Neural crest cell (in vitro differentiated cells): ENCODE measurements at regions not wholly inside any gene's neighbourhood (a gene's known extent, or its start where the extent isn't known, plus 50 kb on each side); places are given as distances from the start of the nearest gene placed in this dataset.

Experiments
- DNase-seq: peaks from one replicate; pipeline ENCODE4 v3.0.0; 2021; ENCODE audit warnings: low read depth, mixed read lengths, low spot score
- H3K27ac Mint-ChIP-seq: one replicate; pipeline ENCODE4 v1.8.0; 2021; ENCODE audit warnings: mild to moderate bottlenecking, mixed read lengths; ENCODE audit not compliant: unreplicated experiment
- H3K27me3 Mint-ChIP-seq: 2 replicates; pipeline ENCODE4 v1.8.0; 2021; ENCODE audit warnings: low read depth, mild to moderate bottlenecking, mixed read lengths
- H3K36me3 Mint-ChIP-seq: 2 replicates; pipeline ENCODE4 v1.8.0; 2021; ENCODE audit warnings: low read depth, mild to moderate bottlenecking, mixed read lengths
- H3K4me1 Mint-ChIP-seq: 2 replicates; pipeline ENCODE4 v1.8.0; 2021; ENCODE audit warnings: mixed read lengths
- H3K4me3 Mint-ChIP-seq: one replicate; pipeline ENCODE4 v1.8.0; 2021; ENCODE audit warnings: mild to moderate bottlenecking, mixed read lengths
- H3K9me3 Mint-ChIP-seq: 2 replicates; pipeline ENCODE4 v1.8.0; 2021; ENCODE audit warnings: mixed read lengths
- CTCF ChIP-seq: fragments of 200-600 bp; sonication (generic); conservative IDR thresholded peaks from 2 replicates; pipeline ENCODE4 v1.5.0; 2021; ENCODE audit warnings: antibody characterized with exemption, mild to moderate bottlenecking

GRCh38 chr2:43009448-43009847, 217.0 kb downstream of the ZFP36L2 start:
- Mint-ChIP-seq H3K9me3 (peaks cover 10% of the 10 kb centered on the region), H3K27ac (no peak overlapping the region), H3K36me3 (no peaks in the 10 kb centered on the region), H3K4me3 (no peak overlapping the region), H3K27me3 (no peaks in the 10 kb centered on the region), H3K4me1 (peaks cover 25% of the 10 kb centered on the region)
- no peak for DNase-seq
- TF ChIP-seq CTCF, result no peak

GRCh38 chr2:43008388-43008787, 216.0 kb upstream of the HAAO start:
- Mint-ChIP-seq H3K9me3 (peaks cover 10% of the 10 kb centered on the region), H3K27ac (no peak overlapping the region), H3K36me3 (no peaks in the 10 kb centered on the region), H3K4me1 (peaks cover 26% of the 10 kb centered on the region), H3K27me3 (no peaks in the 10 kb centered on the region), H3K4me3 (no peak overlapping the region)
- TF ChIP-seq CTCF, result no peak
- DNase-seq, result no peak

GRCh38 chr2:43007901-43008300, 215.5 kb upstream of the HAAO start:
- no peak for TF ChIP-seq CTCF
- H3K4me1 Mint-ChIP-seq, result peaks cover 26% of the 10 kb centered on the region
- H3K27me3 Mint-ChIP-seq, result no peaks in the 10 kb centered on the region
- peaks cover 10% of the 10 kb centered on the region for H3K9me3 Mint-ChIP-seq
- no peak for DNase-seq
- H3K36me3 Mint-ChIP-seq, result no peaks in the 10 kb centered on the region
- peak overlapping the region; percentile 21 for H3K27ac Mint-ChIP-seq
- H3K4me3 Mint-ChIP-seq, result no peak overlapping the region

DNA sequence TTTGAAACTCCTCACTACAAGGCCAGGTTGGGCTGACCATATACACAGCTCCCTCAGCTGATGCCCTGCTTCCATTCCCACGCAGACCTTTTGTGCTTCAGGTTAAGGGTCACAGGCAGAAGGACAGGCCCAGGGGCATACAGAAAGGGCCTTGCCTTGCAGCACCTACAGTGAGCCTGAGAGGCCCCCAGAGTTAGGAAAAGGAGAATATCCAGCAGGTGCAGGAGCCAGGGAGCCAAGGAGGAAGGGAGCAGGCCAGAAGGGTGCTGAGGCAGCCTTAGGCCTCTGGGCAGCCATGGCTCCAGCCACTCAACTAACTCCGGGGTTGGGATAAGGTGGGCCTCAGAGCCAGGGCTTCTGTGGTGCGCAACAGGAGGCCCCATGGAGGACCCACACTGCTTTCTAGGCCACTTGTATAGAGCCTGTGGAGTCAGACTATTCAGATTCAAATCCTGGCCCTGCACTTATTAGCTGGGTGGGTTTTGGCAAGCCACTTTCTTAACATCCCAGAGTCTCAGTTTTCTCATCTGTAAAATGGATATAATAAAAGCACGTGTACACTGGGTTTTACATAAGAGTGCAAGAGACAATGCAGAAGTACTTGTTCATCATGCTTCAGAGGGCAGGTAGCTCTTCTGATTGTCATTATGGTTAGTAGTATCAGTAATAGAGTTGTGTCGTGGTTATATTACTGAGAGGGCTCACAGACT, 214.6 kb upstream of the HAAO start:
- no peak for TF ChIP-seq CTCF
- no peak overlapping the region for H3K4me3 Mint-ChIP-seq
- peaks cover 10% of the 10 kb centered on the region for H3K9me3 Mint-ChIP-seq
- H3K4me1 Mint-ChIP-seq, result peaks cover 29% of the 10 kb centered on the region
- no peaks in the 10 kb centered on the region for H3K27me3 Mint-ChIP-seq
- no peak for DNase-seq
- peak overlapping the region; percentile 10 for H3K27ac Mint-ChIP-seq
- H3K36me3 Mint-ChIP-seq, result no peaks in the 10 kb centered on the region

DNA sequence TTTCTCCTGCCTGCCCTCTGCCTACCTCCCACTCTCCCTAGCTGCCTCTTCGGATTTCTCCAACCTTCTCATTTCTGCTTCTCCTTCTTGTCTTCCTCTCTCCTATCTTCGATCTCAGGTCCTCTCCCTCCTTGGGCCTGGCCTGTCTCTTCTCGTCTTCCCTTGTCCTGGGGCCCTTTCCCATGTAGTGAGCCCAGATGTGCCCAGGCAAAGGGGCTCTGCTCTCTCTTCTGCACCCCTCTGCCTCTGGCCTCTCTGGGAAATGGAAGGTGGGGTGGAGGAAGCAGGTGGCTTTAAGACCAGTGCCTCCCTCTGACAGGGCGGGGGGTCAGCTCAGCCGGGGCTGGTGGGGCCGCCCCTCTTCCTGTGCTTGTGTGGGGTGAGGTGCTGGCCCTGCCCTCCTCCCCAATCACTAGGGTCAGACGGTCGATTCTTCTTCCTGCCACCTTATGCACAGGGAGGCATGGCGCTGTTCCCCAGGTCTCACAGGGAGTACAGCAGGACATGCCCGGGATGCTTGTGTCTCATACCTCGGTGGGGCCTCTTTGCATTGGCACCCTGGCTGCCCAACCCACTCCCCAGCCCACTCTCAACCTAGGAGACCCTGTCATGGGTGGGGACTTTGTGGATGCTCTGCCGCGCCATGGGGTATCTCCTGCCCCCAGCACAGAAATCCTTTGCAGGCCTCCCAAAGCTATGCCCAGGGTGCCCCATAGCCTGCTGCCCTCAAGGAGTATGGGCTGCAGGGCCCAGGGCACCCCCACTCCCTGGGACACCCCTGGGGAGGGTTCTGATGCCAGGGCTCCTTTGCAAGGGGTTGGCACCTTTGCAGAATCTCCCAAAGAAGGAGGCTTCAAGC, 213.8 kb upstream of the HAAO start:
- H3K27ac Mint-ChIP-seq, result peak overlapping the region; percentile 83

More for the DNA sequence above, 213.8 kb upstream of the HAAO start:
- Mint-ChIP-seq H3K9me3 (peaks cover 10% of the 10 kb centered on the region), H3K4me3 (no peak overlapping the region), H3K4me1 (peaks cover 35% of the 10 kb centered on the region), H3K36me3 (no peaks in the 10 kb centered on the region), H3K27me3 (no peaks in the 10 kb centered on the region)
- no peak for TF ChIP-seq CTCF
- DNase-seq, result no peak
